DOHH2 (cell line): ENCODE measurements at regions not wholly inside any gene's neighbourhood (a gene's known extent, or its start where the extent isn't known, plus 50 kb on each side); places are given as distances from the start of the nearest gene placed in this dataset.

Experiments
- CTCF ChIP-seq: fragments of 200-600 bp; sonication (generic); IDR thresholded peaks from one replicate; pipeline ENCODE4 v1.5.1; 2014; ENCODE audit warnings: antibody characterized with exemption, mild to moderate bottlenecking, low read depth, low read length; ENCODE audit not compliant: poor library complexity, severe bottlenecking
- EZH2phosphoT487 ChIP-seq: fragments of 200-600 bp; sonication (generic); IDR thresholded peaks from 2 replicates; pipeline ENCODE4 v1.6.1; 2017; ENCODE audit warnings: borderline replicate concordance, mild to moderate bottlenecking, antibody characterized with exemption, low read length, moderate library complexity, mixed read lengths

GRCh38 chr21:16418226-16418625, 688.4 kb downstream of the USP25 start:
- TF ChIP-seq CTCF (no peak), EZH2phosphoT487 (no peak)
